ENCODE measurements at regions not wholly inside any gene's neighbourhood (a gene's known extent, or its start where the extent isn't known, plus 50 kb on each side); places are given as distances from the start of the nearest gene placed in this dataset.
"Not testable (repeated sequence)": the region's sequence is repeated elsewhere in the genome, so short reads cannot be mapped to it uniquely, and the experiment has no call there.

DNA sequence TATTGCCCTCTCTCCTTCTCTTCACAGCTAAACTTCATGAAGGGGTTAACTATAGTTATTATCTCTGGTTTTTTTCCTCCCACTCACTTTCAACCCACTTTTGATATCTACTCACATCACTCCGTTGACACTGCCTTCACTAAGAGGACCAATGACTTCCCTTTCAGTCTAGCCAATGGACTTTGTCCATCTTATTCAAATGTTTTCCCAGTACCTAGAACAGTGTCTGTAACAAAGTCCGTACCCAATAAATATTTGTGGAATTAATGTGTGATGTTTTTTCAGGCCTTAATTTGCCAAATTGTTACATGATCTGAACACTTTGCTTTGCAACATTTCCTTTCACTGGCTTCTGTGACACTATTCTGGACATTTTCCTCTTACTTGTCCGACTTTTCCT lies 106.0 kb upstream of the AR start:
- peaks cover 43% of the 10 kb centered on the region for H3K9me3 Mint-ChIP-seq
- no peaks in the 10 kb centered on the region for H3K27me3 ChIP-seq (ENCODE audit: control insufficient read depth, insufficient read depth, low read length, poor library complexity, severe bottlenecking)
- no peak overlapping the region for H3K27ac Mint-ChIP-seq
- H3K27ac ChIP-seq (ENCODE audit: low read depth, low read length) = no peak overlapping the region
- no peak overlapping the region for H3K4me3 ChIP-seq (ENCODE audit: low read length)
- no peaks in the 10 kb centered on the region for H3K36me3 ChIP-seq (ENCODE audit: control insufficient read depth, insufficient read depth, low read length)
- H3K4me1 Mint-ChIP-seq = no peaks in the 10 kb centered on the region
- no peak for DNase-seq
- no peaks in the 10 kb centered on the region for H3K36me3 Mint-ChIP-seq (ENCODE audit: low read depth)
- no peak overlapping the region for H3K9ac ChIP-seq (ENCODE audit: extremely low read depth, low read length, poor library complexity, severe bottlenecking)
- TF ChIP-seq, protein P1, sequence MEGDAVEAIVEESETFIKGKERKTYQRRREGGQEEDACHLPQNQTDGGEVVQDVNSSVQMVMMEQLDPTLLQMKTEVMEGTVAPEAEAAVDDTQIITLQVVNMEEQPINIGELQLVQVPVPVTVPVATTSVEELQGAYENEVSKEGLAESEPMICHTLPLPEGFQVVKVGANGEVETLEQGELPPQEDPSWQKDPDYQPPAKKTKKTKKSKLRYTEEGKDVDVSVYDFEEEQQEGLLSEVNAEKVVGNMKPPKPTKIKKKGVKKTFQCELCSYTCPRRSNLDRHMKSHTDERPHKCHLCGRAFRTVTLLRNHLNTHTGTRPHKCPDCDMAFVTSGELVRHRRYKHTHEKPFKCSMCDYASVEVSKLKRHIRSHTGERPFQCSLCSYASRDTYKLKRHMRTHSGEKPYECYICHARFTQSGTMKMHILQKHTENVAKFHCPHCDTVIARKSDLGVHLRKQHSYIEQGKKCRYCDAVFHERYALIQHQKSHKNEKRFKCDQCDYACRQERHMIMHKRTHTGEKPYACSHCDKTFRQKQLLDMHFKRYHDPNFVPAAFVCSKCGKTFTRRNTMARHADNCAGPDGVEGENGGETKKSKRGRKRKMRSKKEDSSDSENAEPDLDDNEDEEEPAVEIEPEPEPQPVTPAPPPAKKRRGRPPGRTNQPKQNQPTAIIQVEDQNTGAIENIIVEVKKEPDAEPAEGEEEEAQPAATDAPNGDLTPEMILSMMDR (conservative IDR thresholded peaks at IDR 0.05) = no peak
- WGBS, 2 experiments (ENCODE audit: insufficient coverage in 1 of 2, insufficient read length in 1 of 2) = 91 to 92% methylated on average over 2 of the region's 3 CpGs
- H3K9me3 ChIP-seq (ENCODE audit: control insufficient read depth, low read length) = no peaks in the 10 kb centered on the region
- H3K4me3 Mint-ChIP-seq = no peak overlapping the region
- H3K27me3 Mint-ChIP-seq (ENCODE audit: insufficient read depth) = no peaks in the 10 kb centered on the region
- H3K4me1 ChIP-seq (ENCODE audit: control insufficient read depth, insufficient read depth, low read length) = no peaks in the 10 kb centered on the region

DNA sequence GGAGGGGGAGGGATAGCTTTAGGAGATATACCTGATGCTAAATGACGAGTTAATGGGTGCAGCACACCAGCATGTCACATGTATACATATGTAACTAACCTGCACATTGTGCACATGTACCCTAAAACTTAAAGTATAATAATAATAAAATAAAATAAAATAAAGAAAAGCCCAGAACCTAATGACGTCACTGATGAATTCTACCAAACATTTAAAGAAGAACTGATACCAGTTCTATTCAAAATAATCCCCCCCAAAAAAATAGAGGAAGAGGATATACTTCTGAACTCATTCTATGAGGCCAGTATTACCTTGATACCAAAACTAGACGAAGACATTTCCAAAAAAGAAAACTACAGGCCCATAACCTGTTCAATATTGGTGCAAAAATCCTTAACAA lies 68.6 kb upstream of the AR start:
- not testable (repeated sequence) for H3K9ac ChIP-seq (ENCODE audit: extremely low read depth, low read length, poor library complexity, severe bottlenecking); H3K9me3 ChIP-seq (ENCODE audit: control insufficient read depth, low read length); H3K4me1 Mint-ChIP-seq; H3K4me3 Mint-ChIP-seq; H3K27me3 Mint-ChIP-seq (ENCODE audit: insufficient read depth); H3K27ac Mint-ChIP-seq; H3K36me3 Mint-ChIP-seq (ENCODE audit: low read depth); H3K27me3 ChIP-seq (ENCODE audit: control insufficient read depth, insufficient read depth, low read length, poor library complexity, severe bottlenecking); H3K27ac ChIP-seq (ENCODE audit: low read depth, low read length); H3K4me1 ChIP-seq (ENCODE audit: control insufficient read depth, insufficient read depth, low read length); DNase-seq; H3K4me3 ChIP-seq (ENCODE audit: low read length); H3K36me3 ChIP-seq (ENCODE audit: control insufficient read depth, insufficient read depth, low read length)
- peaks cover 51% of the 10 kb centered on the region for H3K9me3 Mint-ChIP-seq
- WGBS, 2 experiments (ENCODE audit: insufficient coverage in 1 of 2, insufficient read length in 1 of 2) = 60% methylated on average over 1 of the region's 3 CpGs; no CpG with 5 or more reads in 1 of the 2 experiments

DNA sequence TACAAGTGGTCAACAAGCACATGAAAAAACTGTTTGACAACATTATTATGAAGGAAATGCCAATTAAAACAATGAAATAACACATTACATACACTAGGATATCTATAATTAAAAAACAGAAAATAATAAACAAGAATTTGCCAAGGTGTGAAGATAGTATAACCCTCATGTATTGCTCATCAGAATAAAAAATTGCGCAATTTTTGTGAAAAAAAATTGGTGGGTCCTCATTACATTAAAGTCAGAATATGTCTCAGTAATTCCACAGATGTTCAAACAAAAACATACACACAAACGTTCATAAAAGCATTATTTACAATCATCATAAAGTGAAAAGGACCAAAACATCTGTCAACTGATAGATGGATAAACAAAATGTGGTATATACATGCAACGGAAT lies 63.0 kb upstream of the AR start:
- H3K4me3 ChIP-seq (ENCODE audit: low read length) = no peak overlapping the region
- no peaks in the 10 kb centered on the region for H3K36me3 ChIP-seq (ENCODE audit: control insufficient read depth, insufficient read depth, low read length)
- H3K27ac ChIP-seq (ENCODE audit: low read depth, low read length) = no peak overlapping the region
- no peaks in the 10 kb centered on the region for H3K9me3 ChIP-seq (ENCODE audit: control insufficient read depth, low read length)
- Mint-ChIP-seq H3K27ac (no peak overlapping the region), H3K4me1 (no peaks in the 10 kb centered on the region), H3K9me3 (peaks cover 54% of the 10 kb centered on the region), H3K4me3 (no peak overlapping the region), H3K36me3 (ENCODE audit: low read depth) (no peaks in the 10 kb centered on the region), H3K27me3 (ENCODE audit: insufficient read depth) (no peaks in the 10 kb centered on the region)
- 60% methylated on average over 2 of the region's 3 CpGs; no CpG with 5 or more reads in 1 of the 2 experiments for WGBS, 2 experiments (ENCODE audit: insufficient coverage in 1 of 2, insufficient read length in 1 of 2)
- no peaks in the 10 kb centered on the region for H3K4me1 ChIP-seq (ENCODE audit: control insufficient read depth, insufficient read depth, low read length)
- no peaks in the 10 kb centered on the region for H3K27me3 ChIP-seq (ENCODE audit: control insufficient read depth, insufficient read depth, low read length, poor library complexity, severe bottlenecking)
- no peak for DNase-seq
- TF ChIP-seq, protein P1 (conservative IDR thresholded peaks at IDR 0.05) = no peak
- H3K9ac ChIP-seq (ENCODE audit: extremely low read depth, low read length, poor library complexity, severe bottlenecking) = no peak overlapping the region
